HG03045 (cell line): ENCODE measurements at regions not wholly inside any gene's neighbourhood (a gene's known extent, or its start where the extent isn't known, plus 50 kb on each side); places are given as distances from the start of the nearest gene placed in this dataset.

Experiments used
- ATAC-seq: cut with Tn5 transposase; IDR thresholded peaks from one replicate; pipeline ENCODE4 v1.9.1; 2021; ENCODE audit warnings: mild to moderate bottlenecking, moderate library complexity; ENCODE audit not compliant: unreplicated experiment

GRCh38 chr20:10986586-10986985, 312.8 kb upstream of the JAG1 start:
- no peak for ATAC-seq

DNA sequence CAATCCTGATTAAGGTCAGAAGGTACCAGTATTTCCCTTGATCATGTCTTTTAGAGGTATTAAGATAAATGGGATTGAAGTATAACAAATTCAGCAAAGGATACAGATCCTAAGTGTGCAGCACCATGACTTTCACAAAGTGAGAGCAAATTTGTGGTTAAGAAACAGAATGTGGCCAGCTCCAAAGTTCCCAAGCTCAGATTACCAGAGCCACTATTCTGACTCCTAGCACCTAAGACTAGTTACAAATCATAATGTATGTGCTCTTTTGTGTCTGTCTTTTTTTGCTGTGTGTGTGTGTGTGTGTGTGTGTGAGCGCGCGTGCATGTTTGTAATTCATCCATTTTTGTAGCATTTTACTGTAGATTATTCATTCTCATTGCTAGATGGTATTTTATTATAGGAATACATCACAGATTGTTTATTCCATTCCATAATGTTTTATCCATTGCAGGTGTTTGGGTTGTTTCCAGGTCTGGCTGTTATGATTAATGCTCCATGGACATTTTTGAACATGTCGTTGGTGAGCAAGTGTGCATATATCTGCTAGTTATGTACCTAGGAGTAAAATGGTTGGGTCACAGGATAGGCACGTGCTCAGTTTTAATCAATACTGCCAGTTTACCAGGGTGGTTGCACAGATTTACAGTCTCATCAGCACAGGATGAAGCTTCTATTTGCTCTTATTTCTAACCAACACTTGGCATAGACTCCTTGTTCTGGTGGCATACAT, 314.0 kb upstream of the JAG1 start:
- ATAC-seq = no peak

GRCh38 chr20:10990625-10991382, 317.0 kb upstream of the JAG1 start:
- no peak for ATAC-seq

DNA sequence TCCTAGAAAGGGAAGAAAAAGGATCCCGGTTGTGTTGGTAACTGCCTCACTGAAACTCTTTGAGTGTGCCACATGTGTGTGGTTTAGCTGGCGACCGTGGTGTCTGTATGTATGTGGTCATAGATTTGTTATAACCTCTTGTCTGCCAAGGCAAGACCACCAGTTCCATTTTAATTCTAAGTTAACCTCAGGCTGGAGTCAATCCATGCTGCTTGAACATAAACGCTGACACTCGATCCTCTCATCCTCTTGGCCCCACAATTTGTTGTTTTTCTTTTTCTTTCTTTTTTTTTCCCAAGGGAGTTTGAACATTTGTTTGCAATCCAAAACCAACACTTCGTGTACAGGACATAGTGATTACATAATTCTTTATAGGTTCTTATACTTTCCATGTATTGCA, 318.9 kb upstream of the JAG1 start:
- no peak for ATAC-seq

DNA sequence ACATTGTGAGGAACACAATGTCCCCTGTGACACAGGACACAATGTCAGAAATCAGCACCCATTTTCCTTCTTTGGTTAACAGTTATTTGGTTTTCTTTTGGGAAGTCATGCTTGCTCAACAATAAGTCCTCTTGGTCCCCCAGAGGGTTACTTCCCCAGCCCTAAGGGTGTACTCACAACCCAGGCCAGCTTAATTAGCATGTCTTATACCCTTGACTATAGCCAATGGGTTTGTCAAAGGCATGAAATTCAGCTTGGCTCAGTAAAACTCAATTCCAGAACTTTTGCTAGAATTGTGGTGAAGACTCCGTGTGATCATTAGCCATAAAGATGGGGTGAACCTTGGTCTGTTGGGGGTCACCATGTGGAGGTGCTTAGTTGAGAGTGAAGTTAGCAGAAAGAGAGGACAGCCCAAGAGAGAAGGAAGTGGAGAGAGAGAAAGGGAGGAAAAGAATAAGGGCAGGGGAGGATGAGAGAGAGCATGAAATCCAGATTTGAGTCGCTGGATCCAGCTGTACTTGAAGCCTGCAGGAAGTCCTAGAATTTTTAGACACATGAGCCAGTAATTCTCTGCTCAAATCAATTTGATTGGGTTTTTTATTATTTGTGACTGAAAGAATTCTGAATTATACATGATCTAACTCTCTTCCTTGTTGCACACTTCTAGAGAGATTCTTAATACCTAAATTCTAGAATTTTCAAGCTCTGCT, 321.3 kb upstream of the JAG1 start:
- no peak for ATAC-seq

DNA sequence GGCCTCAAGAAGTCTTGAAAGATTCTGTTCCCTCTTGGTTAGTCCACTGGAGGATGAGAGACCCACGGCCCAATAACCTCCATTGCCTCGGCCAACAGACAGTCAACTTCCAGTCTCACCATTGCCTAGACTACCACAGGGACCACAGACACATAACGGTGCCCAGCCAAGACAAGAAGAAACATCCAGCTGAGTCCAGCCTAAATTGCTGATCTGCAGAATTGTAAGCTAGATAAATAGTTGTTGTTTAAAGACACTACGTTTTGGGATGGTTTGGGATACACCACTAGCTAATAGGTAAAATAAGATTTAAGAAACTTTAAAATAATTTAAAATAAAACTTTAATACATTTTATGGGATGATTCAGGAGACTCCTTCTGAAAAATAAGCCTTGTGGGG, 324.7 kb upstream of the JAG1 start:
- ATAC-seq = no peak

DNA sequence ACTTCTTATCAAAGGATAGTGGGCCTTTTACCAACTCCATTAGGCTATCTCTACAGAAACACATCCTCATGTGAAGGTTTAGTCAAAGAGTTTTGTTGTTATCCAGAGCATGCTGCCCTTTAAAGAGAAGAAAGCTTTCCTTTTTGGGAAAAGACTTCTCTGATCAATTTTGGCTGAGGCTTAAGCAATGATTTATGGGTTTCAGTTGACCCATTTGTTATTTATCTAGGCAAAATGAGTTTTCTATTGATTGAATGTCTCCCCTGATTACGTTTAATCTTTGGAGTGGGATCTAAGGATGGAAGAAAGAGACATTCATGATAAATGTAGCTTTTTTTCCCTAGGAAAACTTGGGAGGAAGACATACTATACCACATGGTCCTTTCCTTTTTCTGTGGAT, 326.6 kb upstream of the JAG1 start:
- no peak for ATAC-seq

DNA sequence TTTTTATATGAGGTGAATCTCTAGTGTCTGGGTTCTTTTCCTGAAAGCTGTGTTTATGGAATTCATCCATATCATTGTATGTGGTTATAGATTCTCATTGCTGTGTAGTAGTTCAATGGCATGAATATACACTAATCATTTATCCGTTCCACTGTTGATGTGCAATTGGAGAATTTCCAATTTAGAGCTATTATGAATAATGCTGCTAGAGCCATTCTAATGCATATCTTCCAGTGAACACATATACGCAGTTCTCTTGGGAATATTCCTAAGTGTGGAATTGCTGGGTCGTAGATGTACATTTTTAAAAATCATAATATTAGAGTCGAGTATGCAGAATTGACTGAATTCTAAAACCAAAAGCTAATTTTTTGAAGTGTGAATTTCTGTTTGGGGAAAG, 327.5 kb upstream of the JAG1 start:
- no peak for ATAC-seq

- ATAC-seq = no peak
These were observed 328.2 kb upstream of the JAG1 start for GRCh38 chr20:11001764-11002540.

DNA sequence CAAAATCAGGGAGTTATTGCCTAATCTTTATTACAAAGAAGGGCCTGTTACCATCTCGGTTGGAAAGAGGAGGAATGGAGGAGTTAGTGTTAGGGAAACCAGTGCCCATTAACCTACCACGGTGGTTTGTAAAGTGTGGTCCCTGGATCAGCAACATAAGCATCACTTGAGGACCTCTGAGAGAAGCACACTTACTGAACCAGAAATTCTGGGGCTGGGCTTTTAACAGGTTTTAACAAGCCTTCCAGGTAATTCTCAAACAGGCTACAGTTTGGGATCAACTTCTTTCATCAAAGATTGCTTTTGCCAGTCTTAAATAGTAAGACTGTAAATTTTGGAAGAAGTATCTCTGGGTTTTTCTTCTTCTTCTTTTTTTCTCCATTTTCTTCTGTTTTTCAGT, 329.5 kb upstream of the JAG1 start:
- ATAC-seq = no peak

- no peak for ATAC-seq
These were observed 334.7 kb upstream of the JAG1 start for GRCh38 chr20:11008444-11009033.

DNA sequence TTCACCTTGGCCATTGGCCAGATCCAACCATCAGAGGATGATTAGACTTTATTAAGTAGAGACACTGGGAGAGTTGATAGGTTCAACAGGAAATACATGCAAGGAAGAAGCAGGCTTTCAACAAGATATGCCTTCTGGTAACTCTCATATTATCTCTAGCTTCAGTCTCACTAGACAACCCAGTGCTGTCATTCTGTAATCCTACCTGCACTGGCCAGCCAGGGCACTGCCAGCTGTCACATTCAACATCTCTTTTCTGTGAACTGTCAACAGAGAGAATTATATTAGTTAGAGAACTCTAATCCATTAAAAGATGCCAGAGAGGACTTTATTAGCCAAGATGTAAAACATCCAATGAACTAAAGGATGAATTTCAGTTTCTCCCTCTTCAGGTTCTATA, 337.9 kb upstream of the JAG1 start:
- ATAC-seq = no peak

DNA sequence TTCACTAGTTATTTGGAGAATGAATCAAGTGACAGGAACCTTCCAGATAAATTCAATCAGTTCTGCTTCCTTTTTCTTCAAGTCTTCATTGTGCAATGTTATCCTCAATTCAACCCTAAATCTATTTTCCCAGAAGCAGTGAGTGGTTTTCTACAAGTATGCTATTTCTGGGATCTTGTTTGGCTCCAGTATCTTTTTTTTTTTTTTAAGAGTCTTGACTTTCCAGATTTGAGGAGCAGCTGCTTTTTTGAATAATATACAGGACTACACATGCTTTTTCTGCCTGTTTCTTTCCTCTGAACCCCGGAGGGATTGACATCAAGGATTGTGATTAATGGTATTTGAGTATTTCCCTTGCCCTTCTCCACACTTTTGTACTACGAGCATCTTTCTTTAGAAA, 339.2 kb upstream of the JAG1 start:
- no peak for ATAC-seq

DNA sequence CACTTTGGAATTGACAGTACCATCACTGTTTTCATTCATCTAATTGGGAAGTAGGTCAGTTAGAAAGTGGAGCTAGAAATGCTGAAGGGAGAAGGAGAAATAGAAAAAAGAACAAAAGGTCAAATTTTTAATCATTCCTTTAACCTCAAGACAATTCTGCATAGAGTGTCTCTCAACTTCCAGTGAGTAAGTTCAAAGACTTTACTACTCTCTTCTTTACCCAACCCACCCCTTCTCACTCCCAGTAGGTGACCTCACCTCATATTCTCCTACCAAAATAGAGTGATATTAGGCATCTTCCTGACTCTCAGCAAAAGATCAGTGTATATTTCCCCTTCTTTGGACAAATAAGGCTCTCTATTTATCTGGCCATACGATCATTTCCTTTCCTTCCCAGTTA, 340.0 kb upstream of the JAG1 start:
- ATAC-seq = no peak

GRCh38 chr20:11015440-11015839, 341.6 kb upstream of the JAG1 start:
- no peak for ATAC-seq

DNA sequence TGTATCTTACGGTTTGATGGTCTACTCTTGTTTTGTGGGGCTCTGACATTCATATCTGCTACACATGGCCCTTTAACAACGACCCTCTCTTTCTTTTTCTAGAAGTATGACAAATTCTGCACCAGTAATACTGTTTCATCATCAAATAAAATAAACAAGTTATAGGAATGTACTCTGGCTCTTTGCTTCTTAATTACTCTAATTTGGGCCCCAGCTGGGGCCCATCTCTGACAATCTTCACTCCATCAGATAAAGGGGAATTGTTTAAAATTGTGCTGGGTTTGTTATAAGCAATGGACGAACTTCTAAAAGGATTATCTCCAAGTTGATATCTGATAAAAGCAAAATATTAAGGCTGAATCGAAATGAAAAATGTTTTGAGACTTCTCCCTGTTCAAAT, 343.6 kb upstream of the JAG1 start:
- ATAC-seq = no peak

DNA sequence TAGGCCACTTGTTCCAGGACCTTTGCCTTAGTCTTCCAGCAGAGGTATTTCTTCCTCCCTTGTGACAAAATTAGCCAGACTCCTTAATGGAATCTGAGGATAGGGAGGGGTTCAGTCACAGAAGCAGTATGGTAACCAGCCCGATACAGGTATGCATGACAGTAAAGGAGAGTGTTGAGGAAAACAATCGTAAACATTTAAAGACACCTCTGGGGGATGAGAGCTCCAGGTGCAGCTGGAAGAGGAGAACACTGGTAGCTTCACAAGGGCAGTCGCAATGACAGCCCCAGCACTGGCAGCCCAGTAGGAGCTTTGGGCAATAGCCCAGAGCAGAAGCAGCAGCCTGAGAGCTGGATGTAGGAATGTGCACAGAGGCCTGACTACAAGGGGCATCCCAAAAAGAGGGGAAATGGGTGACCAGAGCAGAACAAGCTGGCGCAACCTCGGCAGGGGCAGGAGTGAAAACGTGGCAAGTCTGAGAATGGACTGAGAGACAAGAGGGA, 344.9 kb upstream of the JAG1 start:
- no peak for ATAC-seq

- ATAC-seq = no peak
These were observed 346.9 kb upstream of the JAG1 start for GRCh38 chr20:11020712-11021111.

DNA sequence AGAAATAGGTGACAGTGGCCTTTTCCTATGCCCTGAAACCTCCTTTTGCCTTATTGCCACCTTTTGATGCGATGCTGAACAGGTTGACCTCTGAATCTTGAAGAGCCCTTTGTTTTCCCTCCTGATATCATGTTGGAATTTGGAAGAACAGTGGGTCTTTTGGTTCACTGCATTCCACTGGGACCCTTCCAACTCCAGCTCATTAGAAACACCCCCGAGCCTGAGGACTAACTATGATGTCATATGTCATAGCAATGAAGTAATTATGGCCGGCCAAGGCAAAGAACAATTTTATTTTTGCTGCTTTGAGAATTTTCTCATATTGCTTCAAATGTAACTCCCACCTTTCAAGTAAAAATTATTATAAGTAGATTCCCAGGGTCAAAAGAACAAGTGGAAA, 353.4 kb upstream of the JAG1 start:
- no peak for ATAC-seq

GRCh38 chr20:11030351-11030750, 356.6 kb upstream of the JAG1 start:
- ATAC-seq = no peak

GRCh38 chr20:11031300-11031699, 357.5 kb upstream of the JAG1 start:
- no peak for ATAC-seq
